Coronary artery (tissue), 2 donors: ENCODE measurements at regions not wholly inside any gene's neighbourhood (a gene's known extent, or its start where the extent isn't known, plus 50 kb on each side); places are given as distances from the start of the nearest gene placed in this dataset.

Experiments
- DNase-seq: peaks from one replicate; pipeline ENCODE4 v3.0.0-alpha.2; 2017; ENCODE audit warnings: low spot score
- H3K27ac ChIP-seq, 2 donors: fragments of 200-600 bp; sonication (generic); one replicate each; pipeline ENCODE4 v1.5.1; 2016 to 2019
- H3K4me3 ChIP-seq: fragments of 200-600 bp; sonication (generic); 2 replicates; pipeline ENCODE4 v1.5.1; 2016; ENCODE audit warnings: mild to moderate bottlenecking, moderate library complexity
- TF ChIP-seq, protein P1 (sequence below): fragments of 200-600 bp; sonication (generic); IDR thresholded peaks from one replicate; pipeline ENCODE4 v1.5.1; 2019; ENCODE audit warnings: antibody characterized with exemption

DNA sequence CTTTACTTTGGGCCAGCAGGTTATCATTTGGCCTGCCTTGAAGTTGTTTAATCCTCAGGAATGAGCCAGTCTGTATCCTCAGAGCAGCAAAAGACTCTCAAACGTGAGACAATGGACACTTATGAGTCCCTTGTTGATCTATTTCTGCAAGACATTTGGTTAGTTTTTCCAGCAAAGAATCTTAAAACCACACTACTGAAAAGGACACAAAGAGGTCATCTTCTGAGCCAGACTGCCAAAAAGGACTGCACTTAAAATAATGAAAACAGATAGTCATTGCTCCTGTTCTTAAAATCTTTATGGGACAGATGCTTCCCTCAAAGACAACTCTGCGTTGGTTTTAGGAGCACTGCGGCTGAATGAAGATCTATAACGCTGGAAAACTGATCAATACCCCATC, 205.7 kb upstream of the PSMD7 start:
- no peak overlapping the region for H3K4me3 ChIP-seq
- H3K27ac ChIP-seq: no peak overlapping the region
- no peak for DNase-seq
- TF ChIP-seq, protein P1, sequence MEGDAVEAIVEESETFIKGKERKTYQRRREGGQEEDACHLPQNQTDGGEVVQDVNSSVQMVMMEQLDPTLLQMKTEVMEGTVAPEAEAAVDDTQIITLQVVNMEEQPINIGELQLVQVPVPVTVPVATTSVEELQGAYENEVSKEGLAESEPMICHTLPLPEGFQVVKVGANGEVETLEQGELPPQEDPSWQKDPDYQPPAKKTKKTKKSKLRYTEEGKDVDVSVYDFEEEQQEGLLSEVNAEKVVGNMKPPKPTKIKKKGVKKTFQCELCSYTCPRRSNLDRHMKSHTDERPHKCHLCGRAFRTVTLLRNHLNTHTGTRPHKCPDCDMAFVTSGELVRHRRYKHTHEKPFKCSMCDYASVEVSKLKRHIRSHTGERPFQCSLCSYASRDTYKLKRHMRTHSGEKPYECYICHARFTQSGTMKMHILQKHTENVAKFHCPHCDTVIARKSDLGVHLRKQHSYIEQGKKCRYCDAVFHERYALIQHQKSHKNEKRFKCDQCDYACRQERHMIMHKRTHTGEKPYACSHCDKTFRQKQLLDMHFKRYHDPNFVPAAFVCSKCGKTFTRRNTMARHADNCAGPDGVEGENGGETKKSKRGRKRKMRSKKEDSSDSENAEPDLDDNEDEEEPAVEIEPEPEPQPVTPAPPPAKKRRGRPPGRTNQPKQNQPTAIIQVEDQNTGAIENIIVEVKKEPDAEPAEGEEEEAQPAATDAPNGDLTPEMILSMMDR: no peak

DNA sequence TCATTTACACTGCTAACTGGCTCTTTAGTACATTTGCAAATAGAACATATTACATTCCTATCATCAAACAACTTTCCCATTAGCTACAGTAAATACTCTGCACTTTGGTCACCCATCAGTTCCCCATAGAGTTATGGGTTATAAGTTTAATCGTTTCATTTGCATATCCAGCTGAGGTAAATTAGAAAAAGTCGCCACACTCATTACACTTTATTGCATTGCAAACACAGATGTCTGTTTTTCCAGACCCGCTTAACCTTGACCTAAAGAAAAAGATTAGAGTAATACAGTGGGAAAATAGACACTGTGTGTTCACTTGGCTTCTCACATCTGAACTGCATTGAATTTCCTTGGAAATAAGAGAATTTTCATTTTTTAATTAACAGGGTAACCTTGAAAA, 213.1 kb upstream of the PSMD7 start:
- no peak for DNase-seq
- Histone ChIP-seq H3K27ac (no peak overlapping the region), H3K4me3 (no peak overlapping the region)
- TF ChIP-seq, protein P1: no peak

DNA sequence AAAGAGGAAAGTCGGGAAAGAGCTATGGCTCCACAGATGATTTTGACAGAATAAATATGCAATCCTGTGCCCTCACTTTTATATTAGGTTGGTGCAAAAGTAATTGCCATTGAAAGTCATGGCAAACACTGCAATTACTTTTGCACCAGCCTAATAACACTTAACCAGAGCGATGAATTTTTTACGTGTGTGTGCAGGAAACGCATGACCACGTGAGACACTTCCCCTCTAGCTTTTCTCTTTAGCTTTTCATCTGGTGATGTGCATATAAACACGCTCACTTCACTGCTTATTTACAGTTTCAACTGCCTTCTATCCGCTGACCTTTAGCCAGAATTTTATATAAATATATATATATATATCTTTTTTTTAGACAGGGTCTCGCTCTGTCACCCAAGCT, 216.3 kb upstream of the PSMD7 start:
- TF ChIP-seq, protein P1: no peak
- H3K27ac ChIP-seq: no peak overlapping the region
- H3K4me3 ChIP-seq: no peak overlapping the region
- no peak for DNase-seq

GRCh38 chr16:74079232-74079586, 217.4 kb upstream of the PSMD7 start:
- no peak overlapping the region for H3K4me3 ChIP-seq
- DNase-seq: no peak
- no peak overlapping the region for H3K27ac ChIP-seq
- TF ChIP-seq, protein P1: no peak

DNA sequence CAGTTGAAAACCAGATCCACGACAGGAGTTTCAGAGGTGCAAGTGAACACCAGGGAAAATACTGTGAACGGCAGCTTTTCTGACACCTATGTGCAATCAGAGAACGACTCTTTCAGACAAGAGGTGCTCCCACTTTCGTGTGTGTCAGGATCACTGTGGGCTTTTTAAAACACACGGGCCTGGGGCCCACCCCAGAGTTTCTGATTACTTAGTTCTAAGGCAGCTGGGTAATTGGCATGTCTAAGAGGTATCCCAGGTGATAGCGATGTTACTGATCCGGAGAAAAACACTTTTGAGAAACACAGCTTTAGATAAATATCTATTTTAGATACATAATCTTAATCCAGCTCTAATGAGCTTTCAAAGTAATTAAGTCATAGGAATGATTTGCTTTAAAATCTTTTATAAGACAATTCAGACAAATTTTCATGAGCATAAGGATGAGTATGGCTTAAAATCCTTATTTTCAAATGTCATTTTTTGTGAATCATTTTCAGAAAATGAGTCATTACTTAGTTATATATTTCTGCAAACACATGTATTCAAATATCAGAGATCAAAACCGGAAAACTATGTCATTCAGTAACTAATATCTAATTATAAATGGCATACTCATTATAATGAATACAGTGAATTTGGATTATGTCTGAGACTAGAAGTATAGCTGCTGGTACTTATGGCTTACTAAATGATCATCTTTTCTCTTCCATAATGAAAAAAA, 217.9 kb upstream of the PSMD7 start:
- no peak overlapping the region for H3K4me3 ChIP-seq
- no peak for DNase-seq
- TF ChIP-seq, protein P1: no peak

GRCh38 chr16:74076568-74076967, 220.0 kb upstream of the PSMD7 start:
- no peak for DNase-seq
- TF ChIP-seq, protein P1: no peak
- no peak overlapping the region for H3K4me3 ChIP-seq
- H3K27ac ChIP-seq: no peak overlapping the region

More for the DNA sequence above, 217.9 kb upstream of the PSMD7 start:
- no peak overlapping the region for H3K27ac ChIP-seq

DNA sequence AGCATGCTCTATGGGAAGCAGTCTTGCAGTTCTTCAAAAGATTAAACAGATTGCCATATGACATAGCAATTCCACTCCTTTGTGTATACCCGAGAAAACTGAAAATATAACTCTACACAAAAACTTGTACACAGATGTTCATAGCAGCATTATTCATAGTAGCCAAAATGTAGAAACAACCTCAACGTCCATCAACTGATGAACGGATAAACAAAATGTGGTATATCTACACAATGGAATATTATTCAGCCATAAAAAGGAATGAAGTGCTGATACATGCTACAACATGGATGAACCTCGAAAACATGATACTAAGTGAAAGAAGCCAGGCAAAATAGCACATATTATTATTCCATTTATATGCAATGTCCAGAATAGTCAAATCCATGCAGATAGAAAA, 221.2 kb upstream of the PSMD7 start:
- H3K4me3 ChIP-seq: no peak overlapping the region
- DNase-seq: no peak
- TF ChIP-seq, protein P1: no peak
- no peak overlapping the region for H3K27ac ChIP-seq
